ENCODE measurements at regions not wholly inside any gene's neighbourhood (a gene's known extent, or its start where the extent isn't known, plus 50 kb on each side); places are given as distances from the start of the nearest gene placed in this dataset.

- TF ChIP-seq POLR2AphosphoS5 (IDR thresholded peaks at IDR 0.05; ENCODE audit: low read depth, low read length) (no peak), SIN3A (IDR thresholded peaks at IDR 0.05; ENCODE audit: borderline replicate concordance, insufficient read depth, low read length) (no peak)
- TF ChIP-seq, protein P1, sequence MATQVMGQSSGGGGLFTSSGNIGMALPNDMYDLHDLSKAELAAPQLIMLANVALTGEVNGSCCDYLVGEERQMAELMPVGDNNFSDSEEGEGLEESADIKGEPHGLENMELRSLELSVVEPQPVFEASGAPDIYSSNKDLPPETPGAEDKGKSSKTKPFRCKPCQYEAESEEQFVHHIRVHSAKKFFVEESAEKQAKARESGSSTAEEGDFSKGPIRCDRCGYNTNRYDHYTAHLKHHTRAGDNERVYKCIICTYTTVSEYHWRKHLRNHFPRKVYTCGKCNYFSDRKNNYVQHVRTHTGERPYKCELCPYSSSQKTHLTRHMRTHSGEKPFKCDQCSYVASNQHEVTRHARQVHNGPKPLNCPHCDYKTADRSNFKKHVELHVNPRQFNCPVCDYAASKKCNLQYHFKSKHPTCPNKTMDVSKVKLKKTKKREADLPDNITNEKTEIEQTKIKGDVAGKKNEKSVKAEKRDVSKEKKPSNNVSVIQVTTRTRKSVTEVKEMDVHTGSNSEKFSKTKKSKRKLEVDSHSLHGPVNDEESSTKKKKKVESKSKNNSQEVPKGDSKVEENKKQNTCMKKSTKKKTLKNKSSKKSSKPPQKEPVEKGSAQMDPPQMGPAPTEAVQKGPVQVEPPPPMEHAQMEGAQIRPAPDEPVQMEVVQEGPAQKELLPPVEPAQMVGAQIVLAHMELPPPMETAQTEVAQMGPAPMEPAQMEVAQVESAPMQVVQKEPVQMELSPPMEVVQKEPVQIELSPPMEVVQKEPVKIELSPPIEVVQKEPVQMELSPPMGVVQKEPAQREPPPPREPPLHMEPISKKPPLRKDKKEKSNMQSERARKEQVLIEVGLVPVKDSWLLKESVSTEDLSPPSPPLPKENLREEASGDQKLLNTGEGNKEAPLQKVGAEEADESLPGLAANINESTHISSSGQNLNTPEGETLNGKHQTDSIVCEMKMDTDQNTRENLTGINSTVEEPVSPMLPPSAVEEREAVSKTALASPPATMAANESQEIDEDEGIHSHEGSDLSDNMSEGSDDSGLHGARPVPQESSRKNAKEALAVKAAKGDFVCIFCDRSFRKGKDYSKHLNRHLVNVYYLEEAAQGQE (IDR thresholded peaks at IDR 0.05; ENCODE audit: insufficient read depth in 1 of 2, low read depth in 2 of 2, low read length in 2 of 2) = no peak
These were observed 342.3 kb downstream of the HNRNPD start for GRCh38 chr4:82031376-82031927.
